ENCODE measurements at regions not wholly inside any gene's neighbourhood (a gene's known extent, or its start where the extent isn't known, plus 50 kb on each side); places are given as distances from the start of the nearest gene placed in this dataset.

- Histone ChIP-seq H4K91ac (ENCODE audit: low read depth, low read length) (no peak overlapping the region), H3K9me3 (ENCODE audit: insufficient read depth, low read depth, low read length) (no peaks in the 10 kb centered on the region), H2BK12ac (ENCODE audit: low read length) (no peak overlapping the region), H3K9ac (ENCODE audit: low read length) (no peak overlapping the region), H3K4me3 (ENCODE audit: low read depth, low read length) (no peak overlapping the region), H2BK120ac (ENCODE audit: insufficient read depth, low read length, poor library complexity) (no peak overlapping the region), H3K4me1 (ENCODE audit: control insufficient read depth in 1 of 2, insufficient read depth in 2 of 2, low read length in 2 of 2) (no peaks in the 10 kb centered on the region), H3K4me2 (ENCODE audit: low read length) (no peak overlapping the region), H3K4ac (ENCODE audit: low read depth, low read length) (no peak overlapping the region), H3K79me2 (ENCODE audit: control insufficient read depth, insufficient read depth, low read length, poor library complexity) (no peaks in the 10 kb centered on the region), H3K18ac (ENCODE audit: low read length) (no peak overlapping the region), H2AFZ (ENCODE audit: insufficient read depth, low read length, poor library complexity) (no peak overlapping the region), H2BK5ac (ENCODE audit: low read depth, low read length, poor library complexity) (no peak overlapping the region), H3K79me1 (ENCODE audit: low read length) (no peaks in the 10 kb centered on the region), H3K27me3 (ENCODE audit: insufficient read depth, low read length) (no peaks in the 10 kb centered on the region), H2AK5ac (ENCODE audit: low read length) (no peak overlapping the region), H3K36me3 (ENCODE audit: control insufficient read depth in 1 of 2, insufficient read depth in 2 of 2, low read length in 2 of 2) (no peaks in the 10 kb centered on the region), H3K23ac (ENCODE audit: low read length) (no peak overlapping the region), H3K27ac (ENCODE audit: low read depth, low read length) (no peak overlapping the region), H4K8ac (ENCODE audit: low read depth, low read length) (no peak overlapping the region), H4K12ac (ENCODE audit: low read depth, low read length) (no peak overlapping the region), H3K14ac (ENCODE audit: low read length) (no peak overlapping the region)
- DNase-seq = no peak
- no CpG with 5 or more reads among the region's 1 CpG for WGBS (ENCODE audit: extremely low coverage, insufficient coverage, insufficient read length)
Observed at GRCh38 chr1:208980605-208981004, 602.9 kb upstream of the CAMK1G start.

GRCh38 chr1:208985231-208985630 is 598.3 kb upstream of the CAMK1G start:
- Histone ChIP-seq H3K4me2 (ENCODE audit: low read length) (no peak overlapping the region), H2AFZ (ENCODE audit: insufficient read depth, low read length, poor library complexity) (no peak overlapping the region), H3K4me1 (ENCODE audit: control insufficient read depth in 1 of 2, insufficient read depth in 2 of 2, low read length in 2 of 2) (no peaks in the 10 kb centered on the region), H3K79me2 (ENCODE audit: control insufficient read depth, insufficient read depth, low read length, poor library complexity) (no peaks in the 10 kb centered on the region), H2BK12ac (ENCODE audit: low read length) (no peak overlapping the region), H3K23ac (ENCODE audit: low read length) (no peak overlapping the region), H4K8ac (ENCODE audit: low read depth, low read length) (no peak overlapping the region), H2BK5ac (ENCODE audit: low read depth, low read length, poor library complexity) (no peak overlapping the region), H3K27ac (ENCODE audit: low read depth, low read length) (no peak overlapping the region), H3K9me3 (ENCODE audit: insufficient read depth, low read depth, low read length) (no peaks in the 10 kb centered on the region), H4K12ac (ENCODE audit: low read depth, low read length) (no peak overlapping the region), H3K27me3 (ENCODE audit: insufficient read depth, low read length) (no peaks in the 10 kb centered on the region), H3K4ac (ENCODE audit: low read depth, low read length) (no peak overlapping the region), H3K4me3 (ENCODE audit: low read depth, low read length) (no peak overlapping the region), H3K14ac (ENCODE audit: low read length) (no peak overlapping the region), H3K18ac (ENCODE audit: low read length) (no peak overlapping the region), H3K79me1 (ENCODE audit: low read length) (no peaks in the 10 kb centered on the region), H2AK5ac (ENCODE audit: low read length) (no peak overlapping the region), H2BK120ac (ENCODE audit: insufficient read depth, low read length, poor library complexity) (no peak overlapping the region), H3K9ac (ENCODE audit: low read length) (no peak overlapping the region), H4K91ac (ENCODE audit: low read depth, low read length) (no peak overlapping the region), H3K36me3 (ENCODE audit: control insufficient read depth in 1 of 2, insufficient read depth in 2 of 2, low read length in 2 of 2) (no peaks in the 10 kb centered on the region)
- WGBS (ENCODE audit: extremely low coverage, insufficient coverage, insufficient read length) = no CpG with 5 or more reads among the region's 1 CpG
- DNase-seq = no peak

GRCh38 chr1:208988811-208989222 is 594.7 kb upstream of the CAMK1G start:
- Histone ChIP-seq H3K14ac (ENCODE audit: low read length) (no peak overlapping the region), H3K79me1 (ENCODE audit: low read length) (no peaks in the 10 kb centered on the region), H3K9me3 (ENCODE audit: insufficient read depth, low read depth, low read length) (no peaks in the 10 kb centered on the region), H3K4ac (ENCODE audit: low read depth, low read length) (no peak overlapping the region), H2AK5ac (ENCODE audit: low read length) (no peak overlapping the region), H3K18ac (ENCODE audit: low read length) (no peak overlapping the region), H3K27ac (ENCODE audit: low read depth, low read length) (no peak overlapping the region), H3K27me3 (ENCODE audit: insufficient read depth, low read length) (no peaks in the 10 kb centered on the region), H3K36me3 (ENCODE audit: control insufficient read depth in 1 of 2, insufficient read depth in 2 of 2, low read length in 2 of 2) (no peaks in the 10 kb centered on the region), H3K9ac (ENCODE audit: low read length) (no peak overlapping the region), H2AFZ (ENCODE audit: insufficient read depth, low read length, poor library complexity) (no peak overlapping the region), H4K91ac (ENCODE audit: low read depth, low read length) (no peak overlapping the region), H3K23ac (ENCODE audit: low read length) (no peak overlapping the region), H4K12ac (ENCODE audit: low read depth, low read length) (no peak overlapping the region), H2BK120ac (ENCODE audit: insufficient read depth, low read length, poor library complexity) (no peak overlapping the region), H2BK12ac (ENCODE audit: low read length) (no peak overlapping the region), H3K4me3 (ENCODE audit: low read depth, low read length) (no peak overlapping the region), H2BK5ac (ENCODE audit: low read depth, low read length, poor library complexity) (no peak overlapping the region), H3K4me1 (ENCODE audit: control insufficient read depth in 1 of 2, insufficient read depth in 2 of 2, low read length in 2 of 2) (no peaks in the 10 kb centered on the region), H3K4me2 (ENCODE audit: low read length) (no peak overlapping the region), H4K8ac (ENCODE audit: low read depth, low read length) (no peak overlapping the region), H3K79me2 (ENCODE audit: control insufficient read depth, insufficient read depth, low read length, poor library complexity) (no peaks in the 10 kb centered on the region)
- no CpG with 5 or more reads among the region's 3 CpGs for WGBS (ENCODE audit: extremely low coverage, insufficient coverage, insufficient read length)
- peak in 1 of 2 donors; percentile 15 for DNase-seq

- Histone ChIP-seq H2BK5ac (ENCODE audit: low read depth, low read length, poor library complexity) (no peak overlapping the region), H4K12ac (ENCODE audit: low read depth, low read length) (no peak overlapping the region), H3K79me1 (ENCODE audit: low read length) (no peaks in the 10 kb centered on the region), H2BK120ac (ENCODE audit: insufficient read depth, low read length, poor library complexity) (no peak overlapping the region), H2BK12ac (ENCODE audit: low read length) (no peak overlapping the region), H3K9ac (ENCODE audit: low read length) (no peak overlapping the region), H3K9me3 (ENCODE audit: insufficient read depth, low read depth, low read length) (no peaks in the 10 kb centered on the region), H3K18ac (ENCODE audit: low read length) (no peak overlapping the region), H2AK5ac (ENCODE audit: low read length) (no peak overlapping the region), H3K14ac (ENCODE audit: low read length) (no peak overlapping the region), H3K27me3 (ENCODE audit: insufficient read depth, low read length) (no peaks in the 10 kb centered on the region), H3K4ac (ENCODE audit: low read depth, low read length) (no peak overlapping the region), H2AFZ (ENCODE audit: insufficient read depth, low read length, poor library complexity) (no peak overlapping the region), H3K4me3 (ENCODE audit: low read depth, low read length) (no peak overlapping the region), H3K27ac (ENCODE audit: low read depth, low read length) (no peak overlapping the region), H3K4me1 (ENCODE audit: control insufficient read depth in 1 of 2, insufficient read depth in 2 of 2, low read length in 2 of 2) (no peaks in the 10 kb centered on the region), H3K4me2 (ENCODE audit: low read length) (no peak overlapping the region), H3K36me3 (ENCODE audit: control insufficient read depth in 1 of 2, insufficient read depth in 2 of 2, low read length in 2 of 2) (no peaks in the 10 kb centered on the region), H3K79me2 (ENCODE audit: control insufficient read depth, insufficient read depth, low read length, poor library complexity) (no peaks in the 10 kb centered on the region), H4K8ac (ENCODE audit: low read depth, low read length) (no peak overlapping the region), H3K23ac (ENCODE audit: low read length) (no peak overlapping the region), H4K91ac (ENCODE audit: low read depth, low read length) (no peak overlapping the region)
- WGBS (ENCODE audit: extremely low coverage, insufficient coverage, insufficient read length) = no CpG with 5 or more reads among the region's 2 CpGs
- no peak for DNase-seq
Observed at GRCh38 chr1:208990456-208990855, 593.1 kb upstream of the CAMK1G start.
